ENCODE measurements at regions not wholly inside any gene's neighbourhood (a gene's known extent, or its start where the extent isn't known, plus 50 kb on each side); places are given as distances from the start of the nearest gene placed in this dataset.

GRCh38 chr6:167643716-167644115, 183.0 kb upstream of the AFDN start (continued):
- TF ChIP-seq ZNF462 (CRISPR knock-in tag; IDR thresholded peaks at IDR 0.05) (no peak), STAT1 (IDR thresholded peaks at IDR 0.05; ENCODE audit: unreplicated experiment) (no peak), CTCF (conservative IDR thresholded peaks at IDR 0.05; ENCODE audit: low read depth in 2 of 2) (no peak), ETS1 (IDR thresholded peaks at IDR 0.05) (no peak), NANOG (IDR thresholded peaks at IDR 0.05; ENCODE audit: borderline replicate concordance) (no peak), ZNF331 (CRISPR knock-in tag; IDR thresholded peaks at IDR 0.05; ENCODE audit: low read depth) (no peak), ZNF114 (CRISPR knock-in tag; IDR thresholded peaks at IDR 0.05) (no peak)
